HG03521 (cell line): ENCODE measurements at regions not wholly inside any gene's neighbourhood (a gene's known extent, or its start where the extent isn't known, plus 50 kb on each side); places are given as distances from the start of the nearest gene placed in this dataset.
"Not testable (repeated sequence)": the region's sequence is repeated elsewhere in the genome, so short reads cannot be mapped to it uniquely, and the experiment has no call there.

Experiments
- ATAC-seq: cut with Tn5 transposase; IDR thresholded peaks from one replicate; pipeline ENCODE4 v1.9.1; 2021; ENCODE audit warnings: mild to moderate bottlenecking, moderate library complexity; ENCODE audit not compliant: unreplicated experiment

DNA sequence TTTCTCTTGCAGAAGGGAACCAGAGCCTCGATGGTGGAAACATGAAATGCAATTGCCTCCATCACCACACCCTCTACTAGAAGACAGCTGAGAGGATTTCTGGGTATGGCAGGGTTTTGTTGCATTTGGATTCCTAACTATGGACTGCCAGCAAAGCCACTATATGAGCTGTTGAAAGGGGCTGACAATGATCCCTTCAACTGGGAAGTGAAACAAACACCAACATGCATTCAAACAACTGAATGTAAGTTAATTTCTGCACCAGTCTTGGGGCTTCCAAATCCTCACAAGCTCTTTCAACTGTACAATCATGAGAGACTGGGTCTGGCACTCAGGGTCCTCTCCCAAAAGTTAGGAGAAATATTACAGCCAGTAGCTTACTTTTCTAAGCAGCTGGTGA, 116.7 kb upstream of the PLCL2 start:
- ATAC-seq, result no peak

DNA sequence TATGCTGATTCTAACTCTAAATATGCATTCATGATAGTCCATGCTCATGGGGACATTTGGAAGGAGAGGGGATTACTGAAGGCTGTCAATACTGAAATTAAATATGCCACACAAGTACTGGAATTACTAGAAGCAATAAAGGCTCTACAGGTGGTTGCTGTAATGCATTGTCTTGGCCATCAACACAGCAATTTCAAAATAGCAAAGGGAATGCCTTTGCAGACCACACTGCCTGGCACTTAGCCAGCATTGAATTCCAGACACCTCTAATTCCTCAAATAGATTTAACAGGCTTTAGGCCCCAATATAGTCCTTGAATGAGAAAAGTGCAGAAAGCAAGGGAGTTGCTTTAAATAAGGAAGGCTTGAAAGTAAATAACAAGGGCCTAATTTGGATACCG, 115.8 kb upstream of the PLCL2 start:
- ATAC-seq, result no peak

DNA sequence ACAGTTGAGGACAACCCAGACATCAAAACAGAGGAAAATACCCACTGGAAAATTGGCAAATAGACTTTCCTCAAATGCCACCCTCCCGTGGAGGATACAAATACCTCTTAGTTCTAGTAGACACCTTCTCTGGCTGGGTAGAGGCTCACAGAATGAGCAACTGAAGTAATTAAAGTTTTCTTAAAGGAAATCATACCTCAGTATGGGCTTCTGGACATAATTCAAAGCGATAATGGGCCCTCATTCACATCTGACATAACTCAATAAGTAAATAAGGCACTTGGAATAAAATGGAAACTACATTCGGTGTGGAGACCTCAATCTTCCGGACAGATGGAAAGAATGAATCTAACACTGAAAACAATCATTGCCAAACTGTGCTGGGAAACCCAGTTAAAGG, 115.2 kb upstream of the PLCL2 start:
- ATAC-seq, result no peak

- ATAC-seq, result no peak
These were observed 114.7 kb upstream of the PLCL2 start for GRCh38 chr3:16770021-16770420.

DNA sequence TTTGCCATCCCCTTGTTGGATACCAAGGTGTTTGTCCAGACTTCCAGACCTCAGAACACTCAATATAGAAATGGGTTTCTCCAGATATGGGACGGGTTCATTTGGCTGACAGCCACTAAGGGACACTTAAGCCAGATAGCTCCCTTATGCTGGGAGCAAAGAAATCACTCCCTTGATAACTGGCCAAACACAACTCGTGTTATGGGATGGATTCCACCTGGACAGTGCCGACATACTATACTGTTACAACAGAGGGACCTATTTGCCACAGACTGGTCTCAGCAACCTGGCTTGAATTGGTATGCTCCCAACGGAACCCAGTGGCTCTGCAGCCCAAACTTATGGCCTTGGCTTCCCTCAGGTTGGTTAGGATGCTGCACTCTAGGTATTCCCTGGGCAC, 114.0 kb upstream of the PLCL2 start:
- ATAC-seq, result no peak

DNA sequence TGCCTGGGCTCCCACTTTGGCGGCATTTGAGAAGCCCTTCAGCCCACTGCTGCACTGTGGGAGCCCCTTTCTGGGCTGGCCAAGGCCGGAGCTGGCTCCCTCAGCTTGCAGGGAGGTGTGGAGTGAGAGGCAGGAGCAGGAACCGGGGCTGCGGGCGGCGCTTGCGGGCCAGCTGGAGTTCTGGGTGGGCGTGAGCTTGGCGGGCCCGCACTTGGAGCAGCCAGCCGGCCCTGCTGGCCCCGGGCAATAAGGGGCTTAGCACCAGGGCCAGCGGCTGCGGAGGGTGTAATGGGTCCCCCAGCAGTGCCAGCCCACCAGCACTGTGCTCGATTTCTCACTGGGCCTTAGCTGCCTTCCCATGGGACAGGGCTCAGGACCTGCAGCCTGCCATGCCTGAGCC, 111.2 kb upstream of the PLCL2 start:
- ATAC-seq, result not testable (repeated sequence)

GRCh38 chr3:16774536-16774935, 110.2 kb upstream of the PLCL2 start:
- ATAC-seq, result not testable (repeated sequence)

DNA sequence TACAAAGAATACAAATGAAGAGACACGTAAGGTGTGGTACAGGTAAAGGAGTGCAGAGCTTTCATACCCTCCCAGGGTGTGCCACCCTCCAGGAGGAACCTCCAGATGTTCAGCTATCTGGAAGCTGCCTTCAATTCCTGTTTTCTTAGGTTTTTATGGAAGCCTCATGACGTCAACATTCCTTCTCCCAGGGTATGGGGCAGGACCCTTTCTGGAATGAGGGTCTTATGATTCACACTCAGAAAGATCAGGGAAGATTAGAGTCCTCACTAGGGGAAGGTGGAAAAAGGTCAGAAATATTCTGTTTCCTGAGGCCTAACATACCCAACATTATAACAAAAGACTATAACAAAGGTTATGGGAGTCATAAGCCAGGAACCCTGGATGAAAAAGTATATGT, 99.8 kb upstream of the PLCL2 start:
- no peak for ATAC-seq

GRCh38 chr3:16785465-16785864, 99.3 kb upstream of the PLCL2 start:
- no peak for ATAC-seq

DNA sequence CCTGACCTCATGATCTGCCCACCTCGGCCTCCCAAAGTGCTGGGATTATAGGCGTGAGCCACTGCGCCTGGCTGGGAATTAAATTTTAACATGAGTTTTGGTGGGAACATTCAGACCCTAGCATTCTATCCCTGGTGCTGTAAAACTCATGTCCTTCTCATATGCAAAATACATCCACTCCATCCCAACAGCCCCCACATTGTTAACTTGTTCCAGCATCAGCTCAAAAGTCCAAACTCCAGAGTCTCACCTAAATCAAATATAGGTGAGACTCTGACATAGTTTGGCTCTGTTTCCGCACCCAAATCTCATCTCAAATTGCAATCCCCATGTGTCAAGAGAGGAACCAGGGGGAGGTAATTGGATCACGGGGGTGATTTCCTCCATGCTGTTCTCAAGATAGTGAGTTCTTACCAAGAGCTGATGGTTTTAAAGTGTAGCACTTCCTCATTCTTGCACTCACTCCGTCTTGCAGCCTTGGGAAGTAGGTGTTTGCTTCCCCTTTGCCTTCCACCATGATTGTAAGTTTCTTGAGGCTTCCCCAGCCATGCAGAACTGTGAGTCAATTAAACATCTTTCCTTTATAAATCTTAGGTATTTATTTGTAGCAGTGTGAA, 96.2 kb upstream of the PLCL2 start:
- ATAC-seq, result no peak

DNA sequence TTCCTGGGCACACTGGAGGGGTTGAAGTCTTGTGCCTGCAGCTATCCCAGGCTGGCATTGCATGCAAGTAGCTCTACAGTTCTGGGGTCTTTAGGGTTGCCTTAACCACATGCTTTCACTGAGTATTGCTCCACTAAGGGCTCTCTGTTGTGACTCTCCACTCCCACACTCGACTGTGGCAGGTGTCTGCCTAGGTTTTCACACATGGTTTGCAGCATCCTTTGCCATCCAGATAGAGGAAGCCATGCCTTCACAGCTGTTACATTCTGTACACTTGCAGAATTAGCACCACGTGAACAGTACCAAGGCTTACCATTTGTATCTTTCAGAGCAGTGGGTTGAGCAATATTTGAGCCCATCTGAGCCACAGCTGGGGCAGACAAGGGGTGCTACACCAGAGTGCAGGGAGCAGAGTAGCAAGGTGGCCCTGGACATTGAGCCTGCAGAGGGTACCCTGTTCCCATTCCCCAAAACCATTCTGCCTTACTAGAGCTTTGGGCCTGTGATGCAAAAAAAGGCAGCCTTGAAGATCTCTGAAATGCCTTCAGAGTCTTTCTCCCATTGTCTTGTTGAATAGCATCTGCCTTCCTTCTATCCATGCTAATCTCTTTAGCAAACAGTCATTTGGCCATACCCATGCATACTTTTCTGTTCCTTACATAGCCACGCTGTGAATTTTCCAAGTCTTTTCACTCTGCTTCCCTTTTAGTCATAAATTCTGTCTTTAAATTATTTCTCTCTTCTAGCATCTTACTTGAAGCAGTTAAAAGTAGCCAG, 95.2 kb upstream of the PLCL2 start:
- ATAC-seq, result no peak

- ATAC-seq, result no peak
These were observed 94.0 kb upstream of the PLCL2 start for GRCh38 chr3:16790432-16791400.

GRCh38 chr3:16793321-16793720, 91.4 kb upstream of the PLCL2 start:
- no peak for ATAC-seq

- ATAC-seq, result no peak
These were observed 90.5 kb upstream of the PLCL2 start for GRCh38 chr3:16794257-16794656.

- ATAC-seq, result no peak
These were observed 89.2 kb upstream of the PLCL2 start for GRCh38 chr3:16795581-16795980.

GRCh38 chr3:16797831-16798230, 86.9 kb upstream of the PLCL2 start:
- no peak for ATAC-seq

DNA sequence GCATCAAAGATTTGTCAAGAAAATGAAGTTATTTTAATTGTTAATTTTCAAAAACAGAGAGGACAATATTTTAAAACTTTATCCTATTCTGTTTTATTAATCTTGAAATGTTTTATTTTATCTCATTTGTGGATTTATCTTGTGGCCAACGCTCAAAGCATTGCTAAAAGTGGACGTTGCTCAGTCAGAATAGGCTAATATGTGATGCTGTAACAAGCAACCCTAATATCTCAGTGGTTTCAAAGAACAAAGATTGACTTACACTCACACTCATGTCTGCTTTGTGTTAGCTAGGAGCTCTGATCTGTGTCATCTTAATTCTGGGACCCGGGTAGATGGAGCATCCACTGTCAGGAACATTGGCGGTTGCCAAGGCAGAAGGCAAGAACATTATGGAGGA, 86.0 kb upstream of the PLCL2 start:
- ATAC-seq, result no peak

- no peak for ATAC-seq
These were observed 84.4 kb upstream of the PLCL2 start for GRCh38 chr3:16800361-16800760.

DNA sequence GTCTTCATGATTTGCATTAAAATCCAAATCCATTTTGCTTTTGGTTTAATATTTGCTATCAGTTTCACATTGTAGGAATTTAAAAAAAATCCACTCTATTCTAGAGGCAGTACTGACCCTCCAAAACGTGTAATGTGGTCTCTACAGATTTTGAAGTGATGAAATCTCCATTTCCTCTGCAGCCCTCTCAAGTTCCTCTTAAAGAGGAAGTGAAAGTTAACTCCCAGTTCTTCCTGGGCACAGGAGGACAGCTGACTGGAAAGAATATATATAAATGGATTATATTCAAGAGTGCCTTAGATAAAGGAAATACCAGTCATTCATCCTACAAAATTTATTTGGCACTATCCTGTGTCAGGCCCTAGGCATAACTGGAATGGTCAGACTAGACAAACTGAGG, 83.5 kb upstream of the PLCL2 start:
- no peak for ATAC-seq

DNA sequence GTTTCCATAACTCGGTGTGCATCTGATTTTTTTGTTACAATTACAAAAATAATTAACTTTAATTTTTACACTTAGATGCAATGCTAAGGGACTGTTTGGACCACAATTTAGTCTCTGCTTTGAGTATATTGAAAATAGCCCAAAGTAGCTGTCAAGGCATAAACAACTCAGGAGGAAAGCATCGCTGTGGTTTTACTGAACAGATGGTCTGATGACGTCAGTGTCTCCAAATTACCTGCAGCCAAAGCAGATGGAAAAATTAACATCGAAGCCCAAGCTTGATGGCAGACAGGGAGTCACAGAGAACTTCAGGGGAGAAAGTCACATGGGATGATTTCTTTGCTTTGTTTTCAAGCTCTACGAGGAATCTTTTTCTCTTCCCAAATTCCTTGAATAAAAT, 83.1 kb upstream of the PLCL2 start:
- no peak for ATAC-seq

GRCh38 chr3:16802389-16802788, 82.4 kb upstream of the PLCL2 start:
- ATAC-seq, result no peak

DNA sequence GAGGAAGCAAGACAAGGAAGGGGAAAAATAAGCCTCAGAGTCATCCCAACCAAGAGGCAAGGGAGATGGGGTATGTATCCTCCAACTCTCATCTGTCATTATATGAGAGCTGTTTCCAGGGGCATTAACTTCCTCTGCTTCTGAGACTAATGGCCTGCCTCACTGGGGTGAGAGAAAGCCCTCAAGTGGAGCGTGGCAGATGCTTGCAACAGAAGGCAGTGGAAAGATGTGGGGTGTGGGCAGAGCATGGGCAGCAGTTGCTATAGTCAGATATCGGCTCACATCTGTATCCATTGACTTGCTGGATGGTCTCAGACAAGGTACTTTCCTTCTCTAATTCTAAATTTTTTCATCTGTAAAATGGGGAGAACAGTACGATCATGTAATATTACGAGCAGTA, 81.7 kb upstream of the PLCL2 start:
- ATAC-seq, result no peak
